ENCODE measurements at regions not wholly inside any gene's neighbourhood (a gene's known extent, or its start where the extent isn't known, plus 50 kb on each side); places are given as distances from the start of the nearest gene placed in this dataset.

DNA sequence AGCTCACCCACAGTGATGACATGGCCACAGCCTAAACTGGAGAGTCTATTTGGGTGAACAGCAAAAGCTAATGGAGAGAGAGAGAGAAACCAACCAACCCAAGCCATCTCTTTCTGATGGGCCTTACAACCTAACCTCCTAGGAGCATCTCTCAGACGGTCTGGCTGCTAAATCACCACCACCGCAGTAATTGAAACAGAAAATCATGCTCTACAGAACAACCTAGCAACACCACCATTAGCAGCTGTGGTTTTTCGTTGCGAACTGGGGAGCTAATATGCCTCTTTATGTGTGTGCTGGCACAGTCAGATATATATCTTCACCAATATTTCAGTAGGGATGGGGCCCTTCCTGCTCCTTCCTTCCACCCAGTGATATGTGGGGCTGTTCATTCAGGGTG lies 166.9 kb upstream of the PROK2 start:
- peaks cover 13% of the 10 kb centered on the region for H3K4me1 Mint-ChIP-seq
- no peak for ATAC-seq

More for the DNA sequence above, 166.9 kb upstream of the PROK2 start:
- H3K27me3 ChIP-seq (ENCODE audit: insufficient read depth): no peaks in the 10 kb centered on the region
- H3K27ac Mint-ChIP-seq: no peak overlapping the region
- H3K4me3 ChIP-seq: no peak overlapping the region
- H2AFZ ChIP-seq: no peak overlapping the region
- H3K9me2 ChIP-seq (ENCODE audit: insufficient read depth): peaks cover 5% of the 10 kb centered on the region; the same call in 1 of the 2 replicates
- no peaks in the 10 kb centered on the region for H3K79me2 ChIP-seq (replicated peaks; ENCODE audit: insufficient read depth)
- H3F3A ChIP-seq (replicated peaks; ENCODE audit: low read depth): no peaks in the 10 kb centered on the region
- 0 out of 2 replicates have a peak, but pooled peaks cover 4% of the 10 kb centered on the region for H3K4me1 ChIP-seq (ENCODE audit: insufficient read depth)
- DNase-seq (ENCODE audit: low spot score): no peak
- no peaks in the 10 kb centered on the region for H3K9me3 Mint-ChIP-seq
- H3K4me3 Mint-ChIP-seq: no peak overlapping the region
- TF ChIP-seq POLR2AphosphoS5 (IDR thresholded peaks at IDR 0.05; ENCODE audit: low read depth) (no peak), STAT1 (IDR thresholded peaks at IDR 0.05; ENCODE audit: unreplicated experiment) (no peak), CTCF (conservative IDR thresholded peaks at IDR 0.05; ENCODE audit: low read depth in 2 of 2) (no peak), JUNB (IDR thresholded peaks at IDR 0.05; ENCODE audit: unreplicated experiment) (no peak), EZH2 (IDR thresholded peaks at IDR 0.05; ENCODE audit: low read depth, unreplicated experiment) (no peak), NANOG (IDR thresholded peaks at IDR 0.05; ENCODE audit: borderline replicate concordance) (no peak), CREB1 (CRISPR knock-in tag; IDR thresholded peaks at IDR 0.05; ENCODE audit: low read depth) (no peak), ZNF331 (CRISPR knock-in tag; IDR thresholded peaks at IDR 0.05; ENCODE audit: low read depth) (no peak), ZNF462 (CRISPR knock-in tag; IDR thresholded peaks at IDR 0.05) (no peak), ZNF114 (CRISPR knock-in tag; IDR thresholded peaks at IDR 0.05) (no peak), EZH2phosphoT487 (IDR thresholded peaks at IDR 0.05; ENCODE audit: unreplicated experiment) (no peak)
- TF ChIP-seq, protein P1, sequence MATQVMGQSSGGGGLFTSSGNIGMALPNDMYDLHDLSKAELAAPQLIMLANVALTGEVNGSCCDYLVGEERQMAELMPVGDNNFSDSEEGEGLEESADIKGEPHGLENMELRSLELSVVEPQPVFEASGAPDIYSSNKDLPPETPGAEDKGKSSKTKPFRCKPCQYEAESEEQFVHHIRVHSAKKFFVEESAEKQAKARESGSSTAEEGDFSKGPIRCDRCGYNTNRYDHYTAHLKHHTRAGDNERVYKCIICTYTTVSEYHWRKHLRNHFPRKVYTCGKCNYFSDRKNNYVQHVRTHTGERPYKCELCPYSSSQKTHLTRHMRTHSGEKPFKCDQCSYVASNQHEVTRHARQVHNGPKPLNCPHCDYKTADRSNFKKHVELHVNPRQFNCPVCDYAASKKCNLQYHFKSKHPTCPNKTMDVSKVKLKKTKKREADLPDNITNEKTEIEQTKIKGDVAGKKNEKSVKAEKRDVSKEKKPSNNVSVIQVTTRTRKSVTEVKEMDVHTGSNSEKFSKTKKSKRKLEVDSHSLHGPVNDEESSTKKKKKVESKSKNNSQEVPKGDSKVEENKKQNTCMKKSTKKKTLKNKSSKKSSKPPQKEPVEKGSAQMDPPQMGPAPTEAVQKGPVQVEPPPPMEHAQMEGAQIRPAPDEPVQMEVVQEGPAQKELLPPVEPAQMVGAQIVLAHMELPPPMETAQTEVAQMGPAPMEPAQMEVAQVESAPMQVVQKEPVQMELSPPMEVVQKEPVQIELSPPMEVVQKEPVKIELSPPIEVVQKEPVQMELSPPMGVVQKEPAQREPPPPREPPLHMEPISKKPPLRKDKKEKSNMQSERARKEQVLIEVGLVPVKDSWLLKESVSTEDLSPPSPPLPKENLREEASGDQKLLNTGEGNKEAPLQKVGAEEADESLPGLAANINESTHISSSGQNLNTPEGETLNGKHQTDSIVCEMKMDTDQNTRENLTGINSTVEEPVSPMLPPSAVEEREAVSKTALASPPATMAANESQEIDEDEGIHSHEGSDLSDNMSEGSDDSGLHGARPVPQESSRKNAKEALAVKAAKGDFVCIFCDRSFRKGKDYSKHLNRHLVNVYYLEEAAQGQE (IDR thresholded peaks at IDR 0.05; ENCODE audit: unreplicated experiment): no peak
- TF ChIP-seq, protein P2, sequence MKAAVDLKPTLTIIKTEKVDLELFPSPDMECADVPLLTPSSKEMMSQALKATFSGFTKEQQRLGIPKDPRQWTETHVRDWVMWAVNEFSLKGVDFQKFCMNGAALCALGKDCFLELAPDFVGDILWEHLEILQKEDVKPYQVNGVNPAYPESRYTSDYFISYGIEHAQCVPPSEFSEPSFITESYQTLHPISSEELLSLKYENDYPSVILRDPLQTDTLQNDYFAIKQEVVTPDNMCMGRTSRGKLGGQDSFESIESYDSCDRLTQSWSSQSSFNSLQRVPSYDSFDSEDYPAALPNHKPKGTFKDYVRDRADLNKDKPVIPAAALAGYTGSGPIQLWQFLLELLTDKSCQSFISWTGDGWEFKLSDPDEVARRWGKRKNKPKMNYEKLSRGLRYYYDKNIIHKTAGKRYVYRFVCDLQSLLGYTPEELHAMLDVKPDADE (IDR thresholded peaks at IDR 0.05): no peak
- no peak overlapping the region for H3K4me2 ChIP-seq
- H3K27ac ChIP-seq (ENCODE audit: low read depth): no peak overlapping the region
- H3K36me3 ChIP-seq (ENCODE audit: insufficient read depth): no peaks in the 10 kb centered on the region
- H3K27me3 Mint-ChIP-seq (ENCODE audit: insufficient read depth, low read depth, poor library complexity): peaks cover 1% of the 10 kb centered on the region
- H4K20me1 ChIP-seq (replicated peaks; ENCODE audit: insufficient read depth): no peaks in the 10 kb centered on the region
- H3K36me3 Mint-ChIP-seq (ENCODE audit: low read depth): no peaks in the 10 kb centered on the region
